Upper lobe of right lung (tissue), 1 donor: ENCODE measurements at regions not wholly inside any gene's neighbourhood (a gene's known extent, or its start where the extent isn't known, plus 50 kb on each side); places are given as distances from the start of the nearest gene placed in this dataset.

Source experiments
- ATAC-seq: fragments of 200-7000 bp; cut with Tn5 transposase; one replicate; pipeline ENCODE4 v1.9.1; 2020; ENCODE audit warnings: mild to moderate bottlenecking, moderate library complexity
- DNase-seq: peaks from one replicate; pipeline ENCODE4 v3.0.0-alpha.2; 2020
- H3K27ac ChIP-seq: fragments of 200-600 bp; one replicate; pipeline ENCODE4 v1.8.0; 2022
- H3K27me3 ChIP-seq: fragments of 200-600 bp; one replicate; pipeline ENCODE4 v1.8.0; 2022; ENCODE audit warnings: mild to moderate bottlenecking
- H3K36me3 ChIP-seq: fragments of 200-600 bp; one replicate; pipeline ENCODE4 v1.8.0; 2022
- H3K4me1 ChIP-seq: fragments of 200-600 bp; one replicate; pipeline ENCODE4 v1.8.0; 2022
- H3K4me3 ChIP-seq: fragments of 200-600 bp; one replicate; pipeline ENCODE4 v1.8.0; 2022; ENCODE audit warnings: mild to moderate bottlenecking
- H3K9me3 ChIP-seq: fragments of 200-600 bp; one replicate; pipeline ENCODE4 v1.8.0; 2022
- CTCF ChIP-seq: fragments of 200-600 bp; IDR thresholded peaks from one replicate; pipeline ENCODE4 v1.8.0; 2022; ENCODE audit warnings: antibody characterized with exemption
- intact Hi-C: fragments of 100-400 bp; cut with DNase I; formaldehyde crosslinking; loops from one replicate; pipeline ENCODE4 v1.11.0; 2022
- donor health status: DM: no; HTN: yes; CAD: no; lungs with severe emphysema.

GRCh38 chr6:128738112-128738511 lies 144.8 kb upstream of the LAMA2 start:
- no peaks in the 10 kb centered on the region for H3K36me3 ChIP-seq
- no peaks in the 10 kb centered on the region for H3K9me3 ChIP-seq
- intact Hi-C loops: no loop called here
- DNase-seq (no peak), ATAC-seq (no peak)
- no peaks in the 10 kb centered on the region for H3K4me1 ChIP-seq
- H3K27me3 ChIP-seq: no peaks in the 10 kb centered on the region
- no peak overlapping the region for H3K4me3 ChIP-seq
- no peak for TF ChIP-seq CTCF
- no peak overlapping the region for H3K27ac ChIP-seq

- no peaks in the 10 kb centered on the region for H3K27me3 ChIP-seq
- DNase-seq: no peak
- ATAC-seq: no peak
- no peaks in the 10 kb centered on the region for H3K4me1 ChIP-seq
- H3K4me3 ChIP-seq: no peak overlapping the region
- no peak overlapping the region for H3K27ac ChIP-seq
- intact Hi-C loops: no loop called here
- H3K36me3 ChIP-seq: no peaks in the 10 kb centered on the region
- no peaks in the 10 kb centered on the region for H3K9me3 ChIP-seq
- no peak for TF ChIP-seq CTCF
Measured at GRCh38 chr6:128736780-128737179, 146.2 kb upstream of the LAMA2 start.

GRCh38 chr6:128731249-128732165 lies 151.4 kb upstream of the LAMA2 start:
- peak; percentile 46 for TF ChIP-seq CTCF
- H3K4me3 ChIP-seq: no peak overlapping the region
- DNase-seq (no peak), ATAC-seq (peak; percentile 46)
- intact Hi-C loops: no loop called here
- no peaks in the 10 kb centered on the region for H3K4me1 ChIP-seq
- no peaks in the 10 kb centered on the region for H3K36me3 ChIP-seq
- H3K27ac ChIP-seq: no peak overlapping the region
- no peaks in the 10 kb centered on the region for H3K27me3 ChIP-seq
- H3K9me3 ChIP-seq: no peaks in the 10 kb centered on the region

- no peaks in the 10 kb centered on the region for H3K36me3 ChIP-seq
- no peak overlapping the region for H3K4me3 ChIP-seq
- intact Hi-C loops: loop anchor here (10.0 kb wide), 1 partner anchor 647 kb away; no protein-coding TSS in a partner anchor
- no peaks in the 10 kb centered on the region for H3K4me1 ChIP-seq
- DNase-seq: no peak
- H3K9me3 ChIP-seq: no peaks in the 10 kb centered on the region
- no peaks in the 10 kb centered on the region for H3K27me3 ChIP-seq
- no peak for TF ChIP-seq CTCF
- ATAC-seq: no peak
- H3K27ac ChIP-seq: no peak overlapping the region
Measured at GRCh38 chr6:128727500-128727899, 155.4 kb upstream of the LAMA2 start.

GRCh38 chr6:128725271-128726233 lies 157.4 kb upstream of the LAMA2 start:
- no peak for ATAC-seq
- TF ChIP-seq CTCF: peak; percentile 68
- Histone ChIP-seq H3K4me1 (no peaks in the 10 kb centered on the region), H3K4me3 (no peak overlapping the region), H3K27ac (no peak overlapping the region), H3K9me3 (no peaks in the 10 kb centered on the region), H3K36me3 (no peaks in the 10 kb centered on the region), H3K27me3 (no peaks in the 10 kb centered on the region)
- intact Hi-C loops: loop anchor here (10.0 kb wide), 1 partner anchor 649 kb away; no protein-coding TSS in a partner anchor
- DNase-seq: no peak
